Type B pancreatic cell (in vitro differentiated cells): ENCODE measurements at regions not wholly inside any gene's neighbourhood (a gene's known extent, or its start where the extent isn't known, plus 50 kb on each side); places are given as distances from the start of the nearest gene placed in this dataset.
"Not testable (repeated sequence)": the region's sequence is repeated elsewhere in the genome, so short reads cannot be mapped to it uniquely, and the experiment has no call there.

Experiments
- DNase-seq: peaks from one replicate; pipeline ENCODE4 v3.0.0; 2021; ENCODE audit warnings: mixed read lengths; ENCODE audit not compliant: unreplicated experiment; ENCODE audit errors: extremely low spot score
- H3K27ac Mint-ChIP-seq: 2 replicates; pipeline ENCODE4 v1.8.0; 2021; ENCODE audit warnings: mild to moderate bottlenecking, mixed read lengths
- H3K27me3 Mint-ChIP-seq: 2 replicates; pipeline ENCODE4 v1.8.0; 2021; ENCODE audit warnings: mixed read lengths
- H3K36me3 Mint-ChIP-seq: 2 replicates; pipeline ENCODE4 v1.8.0; 2021; ENCODE audit warnings: mixed read lengths
- H3K4me1 Mint-ChIP-seq: one replicate; pipeline ENCODE4 v1.8.0; 2021; ENCODE audit warnings: mixed read lengths; ENCODE audit not compliant: unreplicated experiment
- H3K4me3 Mint-ChIP-seq: 2 replicates; pipeline ENCODE4 v1.8.0; 2021; ENCODE audit warnings: mild to moderate bottlenecking, mixed read lengths
- H3K9me3 Mint-ChIP-seq: 2 replicates; pipeline ENCODE4 v1.8.0; 2021; ENCODE audit warnings: mixed read lengths
- CTCF ChIP-seq: fragments of 200-600 bp; sonication (generic); conservative IDR thresholded peaks from 2 replicates; pipeline ENCODE4 v1.5.0; 2021; ENCODE audit warnings: antibody characterized with exemption, mild to moderate bottlenecking

- Mint-ChIP-seq H3K36me3 (no peaks in the 10 kb centered on the region), H3K4me1 (no peaks in the 10 kb centered on the region), H3K9me3 (no peaks in the 10 kb centered on the region), H3K4me3 (no peak overlapping the region), H3K27ac (no peak overlapping the region), H3K27me3 (no peaks in the 10 kb centered on the region)
- TF ChIP-seq CTCF = no peak
- DNase-seq = no peak
Observed at GRCh38 chr3:106435899-106436453, 567.2 kb upstream of the CBLB start.

- Mint-ChIP-seq H3K36me3 (no peaks in the 10 kb centered on the region), H3K4me1 (no peaks in the 10 kb centered on the region), H3K27me3 (no peaks in the 10 kb centered on the region), H3K9me3 (no peaks in the 10 kb centered on the region), H3K27ac (no peak overlapping the region), H3K4me3 (no peak overlapping the region)
- DNase-seq = no peak
- no peak for TF ChIP-seq CTCF
Observed at GRCh38 chr3:106438887-106439286, 570.1 kb upstream of the CBLB start.

- no peaks in the 10 kb centered on the region for H3K36me3 Mint-ChIP-seq
- no peaks in the 10 kb centered on the region for H3K4me1 Mint-ChIP-seq
- no peak overlapping the region for H3K4me3 Mint-ChIP-seq
- H3K9me3 Mint-ChIP-seq = no peaks in the 10 kb centered on the region
- no peak for TF ChIP-seq CTCF
- no peak for DNase-seq
- H3K27me3 Mint-ChIP-seq = no peaks in the 10 kb centered on the region
- no peak overlapping the region for H3K27ac Mint-ChIP-seq
Observed at GRCh38 chr3:106440672-106441071, 571.9 kb upstream of the CBLB start.

GRCh38 chr3:106446271-106446670 is 577.5 kb upstream of the CBLB start:
- no peaks in the 10 kb centered on the region for H3K27me3 Mint-ChIP-seq
- H3K9me3 Mint-ChIP-seq = peaks cover 13% of the 10 kb centered on the region
- H3K4me1 Mint-ChIP-seq = peaks cover 8% of the 10 kb centered on the region
- H3K36me3 Mint-ChIP-seq = no peaks in the 10 kb centered on the region
- no peak for DNase-seq
- H3K27ac Mint-ChIP-seq = no peak overlapping the region
- no peak for TF ChIP-seq CTCF
- H3K4me3 Mint-ChIP-seq = no peak overlapping the region

GRCh38 chr3:106447723-106448301 is 579.0 kb upstream of the CBLB start:
- no peak for DNase-seq
- H3K27ac Mint-ChIP-seq = no peak overlapping the region
- TF ChIP-seq CTCF = no peak
- H3K4me3 Mint-ChIP-seq = no peak overlapping the region
- H3K4me1 Mint-ChIP-seq = peaks cover 8% of the 10 kb centered on the region
- H3K36me3 Mint-ChIP-seq = no peaks in the 10 kb centered on the region
- no peaks in the 10 kb centered on the region for H3K27me3 Mint-ChIP-seq
- H3K9me3 Mint-ChIP-seq = peaks cover 13% of the 10 kb centered on the region

GRCh38 chr3:106448372-106448966 is 579.7 kb upstream of the CBLB start:
- not testable (repeated sequence) for H3K4me1 Mint-ChIP-seq, H3K4me3 Mint-ChIP-seq, H3K36me3 Mint-ChIP-seq, DNase-seq, H3K27me3 Mint-ChIP-seq, H3K27ac Mint-ChIP-seq
- H3K9me3 Mint-ChIP-seq = peaks cover 13% of the 10 kb centered on the region
